Peyer's patch (tissue), 4 donors: ENCODE measurements at regions not wholly inside any gene's neighbourhood (a gene's known extent, or its start where the extent isn't known, plus 50 kb on each side); places are given as distances from the start of the nearest gene placed in this dataset.

Experiments used
- CTCF ChIP-seq, 6 experiments: fragments of 450-650 bp in 4 of 6; fragments of 200-600 bp in 2 of 6; sonication (generic) in 1 of 6; IDR thresholded peaks; one replicate each; pipeline ENCODE4 v1.5.1; 2017 to 2019; ENCODE audit warnings: antibody characterized with exemption in 6 of 6, mild to moderate bottlenecking in 3 of 6, moderate library complexity in 1 of 6
- POLR2A ChIP-seq, 2 donors: fragments of 450-650 bp; IDR thresholded peaks; one replicate each; pipeline ENCODE4 v1.5.1; 2017; ENCODE audit warnings: antibody characterized with exemption in 2 of 2, mild to moderate bottlenecking in 2 of 2, moderate library complexity in 2 of 2

- TF ChIP-seq POLR2A (IDR thresholded peaks at IDR 0.05): no peak
- TF ChIP-seq CTCF (IDR thresholded peaks at IDR 0.05): no peak
Measured at GRCh38 chr1:87518794-87519193, 190.1 kb downstream of the LMO4 start.
